Brain microvascular endothelial cell (primary cell): ENCODE measurements at regions not wholly inside any gene's neighbourhood (a gene's known extent, or its start where the extent isn't known, plus 50 kb on each side); places are given as distances from the start of the nearest gene placed in this dataset.

ENCODE experiments used
- DNase-seq: peaks from one replicate; pipeline ENCODE4 v3.0.0-alpha.2; 2020
- H3K27ac ChIP-seq: fragments of 250-450 bp; sonication (Bioruptor Pico); 2 replicates; pipeline ENCODE4 v1.5.1; 2020; ENCODE audit warnings: mild to moderate bottlenecking, moderate library complexity
- H3K27me3 ChIP-seq: fragments of 250-450 bp; sonication (Bioruptor Pico); replicated peaks from 2 replicates; pipeline ENCODE4 v1.5.1; 2020; ENCODE audit warnings: mild to moderate bottlenecking
- H3K36me3 ChIP-seq: fragments of 250-450 bp; sonication (Bioruptor Pico); replicated peaks from 2 replicates; pipeline ENCODE4 v1.5.1; 2020; ENCODE audit warnings: mild to moderate bottlenecking
- H3K4me3 ChIP-seq: 2 replicates; pipeline ENCODE4 v1.5.1; 2011; ENCODE audit warnings: low read depth, mild to moderate bottlenecking, control low read depth, low read length, moderate library complexity
- in situ Hi-C: cut with HindIII; loops from 2 replicates; pipeline ENCODE4 v1.10.0; 2017; ENCODE audit warnings: low sequenced_read_pairs, low pct_ligation_motif_present
- TF ChIP-seq, protein P1 (sequence below): IDR thresholded peaks from 2 replicates; pipeline ENCODE4 v1.5.1; 2011; ENCODE audit warnings: low read depth, mild to moderate bottlenecking, moderate library complexity, low read length, control low read depth, inconsistent platforms; ENCODE audit errors: missing control alignments

DNA sequence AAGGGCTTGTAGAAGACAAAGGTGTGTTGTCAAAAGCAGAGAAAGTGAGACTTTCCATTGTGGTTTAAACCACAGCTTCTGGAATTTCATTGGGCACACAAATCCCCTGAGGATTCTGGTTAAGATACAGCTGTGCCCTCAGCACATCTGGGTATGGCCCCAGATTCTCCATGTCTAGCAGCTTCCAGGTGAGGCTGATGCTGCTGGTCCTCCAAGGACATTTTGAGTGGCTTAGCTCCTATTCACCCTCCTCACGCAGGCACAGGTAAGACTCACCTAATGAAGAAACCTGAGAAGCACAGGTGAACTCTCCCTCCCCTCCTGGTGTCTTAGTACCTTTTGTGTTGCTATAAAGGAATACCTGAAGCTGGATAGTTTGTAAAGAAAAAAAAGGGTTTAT lies 88.9 kb upstream of the IGLL5 start:
- no peak for DNase-seq
- Histone ChIP-seq H3K27ac (no peak overlapping the region), H3K27me3 (peaks cover 26% of the 10 kb centered on the region), H3K36me3 (no peaks in the 10 kb centered on the region), H3K4me3 (no peak overlapping the region)
- TF ChIP-seq, protein P1, sequence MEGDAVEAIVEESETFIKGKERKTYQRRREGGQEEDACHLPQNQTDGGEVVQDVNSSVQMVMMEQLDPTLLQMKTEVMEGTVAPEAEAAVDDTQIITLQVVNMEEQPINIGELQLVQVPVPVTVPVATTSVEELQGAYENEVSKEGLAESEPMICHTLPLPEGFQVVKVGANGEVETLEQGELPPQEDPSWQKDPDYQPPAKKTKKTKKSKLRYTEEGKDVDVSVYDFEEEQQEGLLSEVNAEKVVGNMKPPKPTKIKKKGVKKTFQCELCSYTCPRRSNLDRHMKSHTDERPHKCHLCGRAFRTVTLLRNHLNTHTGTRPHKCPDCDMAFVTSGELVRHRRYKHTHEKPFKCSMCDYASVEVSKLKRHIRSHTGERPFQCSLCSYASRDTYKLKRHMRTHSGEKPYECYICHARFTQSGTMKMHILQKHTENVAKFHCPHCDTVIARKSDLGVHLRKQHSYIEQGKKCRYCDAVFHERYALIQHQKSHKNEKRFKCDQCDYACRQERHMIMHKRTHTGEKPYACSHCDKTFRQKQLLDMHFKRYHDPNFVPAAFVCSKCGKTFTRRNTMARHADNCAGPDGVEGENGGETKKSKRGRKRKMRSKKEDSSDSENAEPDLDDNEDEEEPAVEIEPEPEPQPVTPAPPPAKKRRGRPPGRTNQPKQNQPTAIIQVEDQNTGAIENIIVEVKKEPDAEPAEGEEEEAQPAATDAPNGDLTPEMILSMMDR = no peak
- in situ Hi-C loops = no loop called here

DNA sequence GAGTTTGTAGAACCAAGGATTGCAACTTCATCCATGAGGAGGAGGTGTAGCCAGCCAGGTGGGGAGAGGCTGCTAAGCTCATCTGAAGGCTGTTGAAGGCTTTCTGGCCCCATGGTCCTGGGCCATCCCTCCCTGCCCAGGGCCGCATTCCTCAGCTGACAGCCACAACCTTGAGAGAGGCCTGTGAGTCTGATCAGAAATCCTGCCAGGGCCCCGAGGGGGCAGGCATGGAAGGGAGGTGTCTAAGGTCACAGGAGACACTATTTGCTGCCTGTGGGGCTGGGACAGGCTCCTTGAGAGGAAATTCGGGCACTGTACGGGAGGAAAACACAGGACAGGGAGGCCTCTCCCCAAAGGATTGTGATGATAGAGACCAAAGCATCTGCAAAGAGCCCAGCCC lies 88.1 kb upstream of the IGLL5 start:
- Histone ChIP-seq H3K27me3 (peaks cover 26% of the 10 kb centered on the region), H3K36me3 (no peaks in the 10 kb centered on the region), H3K27ac (no peak overlapping the region), H3K4me3 (no peak overlapping the region)
- no peak for DNase-seq
- TF ChIP-seq, protein P1 = no peak
- in situ Hi-C loops = no loop called here

DNA sequence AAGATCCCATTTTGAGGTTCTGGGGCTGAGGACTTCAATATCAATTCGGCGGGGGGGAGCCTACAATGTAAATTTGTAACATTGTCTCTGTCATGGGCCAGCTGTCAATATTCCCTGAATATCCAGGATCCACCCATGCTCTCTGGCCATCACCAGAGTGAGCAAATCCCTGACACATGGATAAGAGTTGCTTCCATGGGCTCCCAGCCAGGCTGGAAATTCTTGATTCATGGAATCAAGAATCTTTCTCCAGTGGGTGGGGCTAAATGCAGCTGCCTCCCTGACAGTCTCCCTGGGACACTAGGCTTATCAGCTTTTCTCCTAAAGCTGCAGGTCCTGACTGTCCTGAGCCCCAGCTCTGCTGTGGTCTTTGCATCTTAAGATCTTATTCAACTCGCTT lies 86.9 kb upstream of the IGLL5 start:
- in situ Hi-C loops = no loop called here
- TF ChIP-seq, protein P1 = no peak
- DNase-seq = no peak

DNA sequence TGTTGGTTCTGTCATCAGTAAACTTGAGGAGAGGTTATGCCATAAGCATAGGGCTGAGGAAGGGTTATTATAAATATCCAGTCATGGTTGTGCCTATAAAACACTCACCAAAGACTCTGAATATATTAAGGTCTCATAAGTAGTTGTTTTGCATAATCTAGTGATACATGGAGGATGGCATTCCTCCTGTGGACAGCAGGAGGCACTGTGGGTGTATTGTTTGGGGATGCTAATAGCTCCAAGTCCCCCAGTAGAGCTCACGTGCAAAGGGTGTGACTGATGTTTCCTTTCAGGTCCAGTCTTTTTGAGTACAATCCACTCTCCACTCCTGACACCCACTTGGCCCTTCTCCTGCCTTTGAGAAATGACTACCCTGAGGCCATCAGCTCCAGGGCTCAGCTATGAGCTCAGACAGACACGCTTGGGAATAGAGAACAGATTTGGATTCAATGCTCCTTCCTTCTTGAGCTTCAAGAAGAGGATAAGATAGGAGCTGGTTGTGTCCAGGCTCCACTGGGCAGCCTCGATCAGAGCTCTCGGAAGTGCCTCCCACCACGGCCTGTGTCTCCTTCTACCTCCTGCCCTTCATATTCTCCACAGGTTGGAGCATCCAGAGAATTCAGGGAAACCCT lies 85.2 kb upstream of the IGLL5 start:
- Histone ChIP-seq H3K27ac (no peak overlapping the region), H3K36me3 (no peaks in the 10 kb centered on the region), H3K27me3 (peaks cover 34% of the 10 kb centered on the region), H3K4me3 (no peak overlapping the region)
- in situ Hi-C loops = no loop called here
- TF ChIP-seq, protein P1 = no peak
- no peak for DNase-seq

More for the DNA sequence above, 86.9 kb upstream of the IGLL5 start:
- Histone ChIP-seq H3K27ac (no peak overlapping the region), H3K27me3 (peaks cover 26% of the 10 kb centered on the region), H3K4me3 (no peak overlapping the region), H3K36me3 (no peaks in the 10 kb centered on the region)

DNA sequence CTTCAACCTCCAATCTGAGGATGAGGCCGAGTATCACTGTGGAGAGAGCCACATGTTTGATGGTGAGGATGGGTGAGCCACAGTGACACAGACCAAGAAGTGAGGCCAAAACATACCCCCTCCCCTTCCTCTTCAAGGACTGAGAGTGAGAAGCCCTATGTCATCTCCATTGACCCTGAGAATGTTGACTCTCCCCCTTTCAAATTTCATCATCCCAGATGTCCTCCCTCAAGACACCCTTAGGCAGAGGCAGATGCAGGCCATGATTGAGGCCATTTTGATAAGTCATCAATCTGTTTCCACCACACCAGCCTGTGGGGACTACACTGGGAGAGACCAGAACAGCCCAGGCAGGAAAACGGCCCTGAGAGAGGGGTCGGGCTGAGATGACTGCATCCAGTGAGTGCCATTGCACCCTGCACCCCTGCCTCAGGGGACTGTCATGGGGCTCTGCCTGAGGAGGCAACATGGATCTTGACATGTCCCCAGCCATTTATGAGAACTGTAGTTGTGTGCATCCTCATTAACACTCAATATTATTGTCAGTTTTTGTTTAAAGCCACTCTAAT lies 84.2 kb upstream of the IGLL5 start:
- TF ChIP-seq, protein P1 = no peak

DNA sequence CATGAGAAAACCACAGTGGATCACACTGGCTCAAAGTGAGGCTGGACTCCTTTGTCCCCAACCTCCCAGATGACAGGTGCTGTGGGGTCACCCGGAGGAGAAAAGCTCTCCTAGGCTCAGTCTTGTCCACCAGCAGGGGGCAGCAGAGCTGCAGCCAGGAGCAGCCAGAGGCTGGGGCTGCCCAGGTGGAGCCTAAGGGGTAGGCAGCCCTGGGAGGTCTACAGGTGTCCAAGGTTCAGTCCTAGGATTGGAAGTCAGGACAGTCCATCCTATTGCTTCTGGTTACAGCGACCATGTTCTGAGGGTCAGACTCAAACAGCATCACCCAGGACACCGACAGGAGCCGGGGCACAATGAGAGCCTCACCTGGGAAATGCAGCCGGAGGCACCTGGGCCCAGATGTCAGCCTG lies 77.6 kb upstream of the IGLL5 start:
- Histone ChIP-seq H3K4me3 (no peak overlapping the region), H3K27me3 (peaks cover 17% of the 10 kb centered on the region), H3K36me3 (no peaks in the 10 kb centered on the region), H3K27ac (no peak overlapping the region)
- DNase-seq = no peak
- TF ChIP-seq, protein P1 = peak; percentile 87
- in situ Hi-C loops = no loop called here

More for the DNA sequence above, 84.2 kb upstream of the IGLL5 start:
- H3K27me3 ChIP-seq = peaks cover 34% of the 10 kb centered on the region
- no peak overlapping the region for H3K4me3 ChIP-seq
- H3K36me3 ChIP-seq = no peaks in the 10 kb centered on the region
- H3K27ac ChIP-seq = no peak overlapping the region
- no peak for DNase-seq
- in situ Hi-C loops = no loop called here
